ENCODE measurements at regions not wholly inside any gene's neighbourhood (a gene's known extent, or its start where the extent isn't known, plus 50 kb on each side); places are given as distances from the start of the nearest gene placed in this dataset.

DNA sequence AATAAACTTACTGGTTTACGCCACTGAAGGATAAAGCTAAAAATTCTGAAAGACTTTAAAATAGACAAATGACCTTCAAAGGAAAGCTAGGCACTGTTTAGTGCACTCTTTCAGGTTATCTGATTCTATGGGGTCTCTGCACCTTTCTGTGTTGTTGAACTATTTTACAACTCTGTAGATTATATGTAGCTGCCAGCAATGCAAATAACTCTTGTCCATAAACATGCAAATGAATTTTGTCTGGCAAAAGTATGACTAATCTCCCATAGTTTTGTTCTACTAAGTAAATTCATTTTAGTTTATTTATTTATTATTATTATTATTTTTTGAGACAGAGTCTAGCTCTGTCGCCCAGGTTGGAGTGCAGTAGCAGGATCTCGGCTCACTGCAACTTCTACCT lies 266.3 kb upstream of the CCDC196 start:
- in situ Hi-C loops (cut with HindIII; ENCODE audit: low pct_ligation_motif_present, low sequenced_read_pairs): no loop called here
- TF ChIP-seq, protein P1, sequence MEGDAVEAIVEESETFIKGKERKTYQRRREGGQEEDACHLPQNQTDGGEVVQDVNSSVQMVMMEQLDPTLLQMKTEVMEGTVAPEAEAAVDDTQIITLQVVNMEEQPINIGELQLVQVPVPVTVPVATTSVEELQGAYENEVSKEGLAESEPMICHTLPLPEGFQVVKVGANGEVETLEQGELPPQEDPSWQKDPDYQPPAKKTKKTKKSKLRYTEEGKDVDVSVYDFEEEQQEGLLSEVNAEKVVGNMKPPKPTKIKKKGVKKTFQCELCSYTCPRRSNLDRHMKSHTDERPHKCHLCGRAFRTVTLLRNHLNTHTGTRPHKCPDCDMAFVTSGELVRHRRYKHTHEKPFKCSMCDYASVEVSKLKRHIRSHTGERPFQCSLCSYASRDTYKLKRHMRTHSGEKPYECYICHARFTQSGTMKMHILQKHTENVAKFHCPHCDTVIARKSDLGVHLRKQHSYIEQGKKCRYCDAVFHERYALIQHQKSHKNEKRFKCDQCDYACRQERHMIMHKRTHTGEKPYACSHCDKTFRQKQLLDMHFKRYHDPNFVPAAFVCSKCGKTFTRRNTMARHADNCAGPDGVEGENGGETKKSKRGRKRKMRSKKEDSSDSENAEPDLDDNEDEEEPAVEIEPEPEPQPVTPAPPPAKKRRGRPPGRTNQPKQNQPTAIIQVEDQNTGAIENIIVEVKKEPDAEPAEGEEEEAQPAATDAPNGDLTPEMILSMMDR (IDR thresholded peaks at IDR 0.05; ENCODE audit: low read depth, low read length, missing control alignments): no peak
- no peak for DNase-seq
- no peak overlapping the region for H3K4me3 ChIP-seq (ENCODE audit: low read depth, low read length)
- no peaks in the 10 kb centered on the region for H3K36me3 ChIP-seq (replicated peaks)
- no peaks in the 10 kb centered on the region for H3K27me3 ChIP-seq (replicated peaks)
- H3K27ac ChIP-seq: no peak overlapping the region

DNA sequence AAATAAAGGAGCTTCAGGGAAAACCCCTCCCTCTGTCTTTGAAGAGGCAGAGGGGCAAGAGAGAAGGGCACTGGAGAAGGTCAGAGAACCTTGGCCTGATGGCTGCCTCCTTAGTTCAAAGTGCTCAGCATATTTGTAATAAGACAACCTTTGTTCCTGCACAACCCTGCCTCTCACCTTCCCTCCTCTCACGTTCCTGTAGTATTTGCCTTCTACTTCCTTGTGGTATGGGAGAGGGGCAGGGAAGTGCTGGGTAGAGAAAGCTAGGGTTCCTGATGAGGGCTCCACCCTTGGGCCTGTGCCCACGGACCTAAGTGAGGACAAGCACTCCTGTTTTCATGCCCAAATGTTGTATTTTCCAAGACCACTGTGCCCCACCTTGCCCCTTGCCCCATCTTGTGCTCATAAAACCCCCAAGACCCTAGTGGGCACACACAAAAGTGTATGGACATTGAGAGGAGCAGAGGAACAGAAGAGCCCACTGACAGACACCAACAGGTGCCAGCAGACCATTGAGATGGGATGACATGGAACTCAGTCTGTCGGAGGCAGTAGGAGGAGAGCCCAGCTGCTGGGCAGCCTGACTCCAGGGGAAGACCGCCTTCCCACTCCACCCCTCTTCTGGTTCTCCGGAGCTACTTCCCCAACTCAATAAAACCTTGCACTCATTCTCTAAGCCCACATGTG lies 261.5 kb upstream of the CCDC196 start:
- no peak for DNase-seq
- H3K27ac ChIP-seq: no peak overlapping the region
- H3K27me3 ChIP-seq (replicated peaks): no peaks in the 10 kb centered on the region
- TF ChIP-seq, protein P1 (IDR thresholded peaks at IDR 0.05; ENCODE audit: low read depth, low read length, missing control alignments): no peak
- no peaks in the 10 kb centered on the region for H3K36me3 ChIP-seq (replicated peaks)
- in situ Hi-C loops (cut with HindIII; ENCODE audit: low pct_ligation_motif_present, low sequenced_read_pairs): no loop called here
- no peak overlapping the region for H3K4me3 ChIP-seq (ENCODE audit: low read depth, low read length)

DNA sequence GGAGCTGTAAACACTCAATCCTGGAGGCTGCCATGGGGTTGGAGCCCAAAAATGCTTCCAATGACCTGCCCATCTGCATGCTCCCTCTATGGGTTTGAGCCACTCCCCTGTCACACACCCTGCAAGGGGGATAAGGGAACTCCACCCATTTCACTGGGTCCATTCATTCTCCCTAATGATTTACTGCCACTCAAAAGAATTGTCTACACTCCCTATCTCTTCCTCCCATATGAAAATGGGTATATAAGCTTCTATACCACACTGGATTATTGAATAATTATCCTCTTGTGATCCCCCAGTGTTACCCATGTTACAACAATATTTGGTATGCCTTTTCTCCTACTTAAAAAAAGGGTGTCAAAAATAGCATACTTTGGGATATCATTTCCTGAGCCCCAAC lies 260.8 kb upstream of the CCDC196 start:
- Histone ChIP-seq H3K4me3 (ENCODE audit: low read depth, low read length) (no peak overlapping the region), H3K36me3 (replicated peaks) (no peaks in the 10 kb centered on the region), H3K27ac (no peak overlapping the region), H3K27me3 (replicated peaks) (no peaks in the 10 kb centered on the region)
- TF ChIP-seq, protein P1 (IDR thresholded peaks at IDR 0.05; ENCODE audit: low read depth, low read length, missing control alignments): no peak
- in situ Hi-C loops (cut with HindIII; ENCODE audit: low pct_ligation_motif_present, low sequenced_read_pairs): no loop called here
- DNase-seq: no peak

DNA sequence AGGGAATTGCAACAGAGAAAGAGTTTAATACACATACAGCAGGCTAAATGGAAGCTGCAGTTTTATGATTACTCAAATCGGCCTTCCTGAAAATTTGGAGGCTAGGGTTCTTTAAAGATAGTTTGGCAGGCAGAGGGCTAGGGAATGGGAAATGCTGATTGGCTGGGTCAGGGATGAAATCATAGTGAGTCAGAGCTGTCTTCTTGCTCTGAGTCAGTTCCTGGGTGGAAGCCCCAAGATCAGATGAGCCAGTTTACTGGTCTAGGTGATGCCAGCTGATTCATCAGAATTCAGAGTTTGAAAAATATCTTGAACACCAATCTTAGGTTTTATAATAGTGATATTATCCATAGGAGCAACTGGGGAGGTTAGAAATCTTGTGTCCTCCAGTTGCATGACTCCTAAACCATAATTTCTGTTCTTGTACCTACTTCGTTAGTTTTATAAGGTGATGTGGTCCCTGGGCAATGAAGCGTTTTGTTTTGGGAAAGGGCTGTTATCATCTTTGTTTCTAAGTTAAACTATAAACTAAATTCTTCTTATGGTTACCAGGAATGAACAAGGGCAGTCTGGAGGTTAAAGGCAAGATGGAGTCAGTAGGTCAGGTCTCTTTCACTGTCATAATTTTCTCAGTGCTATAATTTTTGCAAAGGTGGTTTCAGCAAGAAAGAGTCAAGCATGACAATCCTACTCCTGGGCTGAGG lies 257.8 kb upstream of the CCDC196 start:
- TF ChIP-seq, protein P1 (IDR thresholded peaks at IDR 0.05; ENCODE audit: low read depth, low read length, missing control alignments): no peak
- DNase-seq: peak; percentile 25
- Histone ChIP-seq H3K4me3 (ENCODE audit: low read depth, low read length) (no peak overlapping the region), H3K27ac (no peak overlapping the region), H3K27me3 (replicated peaks) (no peaks in the 10 kb centered on the region), H3K36me3 (replicated peaks) (no peaks in the 10 kb centered on the region)
- in situ Hi-C loops (cut with HindIII; ENCODE audit: low pct_ligation_motif_present, low sequenced_read_pairs): no loop called here

DNA sequence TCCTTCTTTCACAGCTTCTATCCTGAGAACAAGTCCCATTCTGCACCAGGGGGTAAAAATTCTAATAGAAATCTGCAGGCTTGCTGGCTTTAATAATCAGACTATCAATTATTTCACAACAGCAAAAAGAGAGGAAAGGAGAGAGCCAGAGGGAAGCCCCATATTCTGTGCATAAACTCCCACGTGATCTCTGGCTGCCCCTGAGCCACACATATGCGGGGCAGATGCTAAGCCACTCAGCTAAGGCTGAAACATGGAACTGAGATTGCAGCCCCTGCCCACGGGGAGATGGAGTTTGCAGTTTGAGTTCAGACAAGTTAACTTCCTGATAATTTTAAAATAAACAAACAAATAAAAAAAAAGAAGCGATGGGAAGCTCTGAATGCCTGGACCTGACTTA lies 254.4 kb upstream of the CCDC196 start:
- in situ Hi-C loops (cut with HindIII; ENCODE audit: low pct_ligation_motif_present, low sequenced_read_pairs): no loop called here
- H3K4me3 ChIP-seq (ENCODE audit: low read depth, low read length): no peak overlapping the region
- H3K36me3 ChIP-seq (replicated peaks): no peaks in the 10 kb centered on the region
- no peaks in the 10 kb centered on the region for H3K27me3 ChIP-seq (replicated peaks)
- DNase-seq: no peak
- TF ChIP-seq, protein P1 (IDR thresholded peaks at IDR 0.05; ENCODE audit: low read depth, low read length, missing control alignments): no peak
- H3K27ac ChIP-seq: no peak overlapping the region

All from brain microvascular endothelial cell (primary cell).